HG03280 (cell line): ENCODE measurements at regions not wholly inside any gene's neighbourhood (a gene's known extent, or its start where the extent isn't known, plus 50 kb on each side); places are given as distances from the start of the nearest gene placed in this dataset.

ENCODE experiments used
- ATAC-seq: cut with Tn5 transposase; IDR thresholded peaks from one replicate; pipeline ENCODE4 v1.9.1; 2021; ENCODE audit warnings: mild to moderate bottlenecking, moderate library complexity; ENCODE audit not compliant: unreplicated experiment

DNA sequence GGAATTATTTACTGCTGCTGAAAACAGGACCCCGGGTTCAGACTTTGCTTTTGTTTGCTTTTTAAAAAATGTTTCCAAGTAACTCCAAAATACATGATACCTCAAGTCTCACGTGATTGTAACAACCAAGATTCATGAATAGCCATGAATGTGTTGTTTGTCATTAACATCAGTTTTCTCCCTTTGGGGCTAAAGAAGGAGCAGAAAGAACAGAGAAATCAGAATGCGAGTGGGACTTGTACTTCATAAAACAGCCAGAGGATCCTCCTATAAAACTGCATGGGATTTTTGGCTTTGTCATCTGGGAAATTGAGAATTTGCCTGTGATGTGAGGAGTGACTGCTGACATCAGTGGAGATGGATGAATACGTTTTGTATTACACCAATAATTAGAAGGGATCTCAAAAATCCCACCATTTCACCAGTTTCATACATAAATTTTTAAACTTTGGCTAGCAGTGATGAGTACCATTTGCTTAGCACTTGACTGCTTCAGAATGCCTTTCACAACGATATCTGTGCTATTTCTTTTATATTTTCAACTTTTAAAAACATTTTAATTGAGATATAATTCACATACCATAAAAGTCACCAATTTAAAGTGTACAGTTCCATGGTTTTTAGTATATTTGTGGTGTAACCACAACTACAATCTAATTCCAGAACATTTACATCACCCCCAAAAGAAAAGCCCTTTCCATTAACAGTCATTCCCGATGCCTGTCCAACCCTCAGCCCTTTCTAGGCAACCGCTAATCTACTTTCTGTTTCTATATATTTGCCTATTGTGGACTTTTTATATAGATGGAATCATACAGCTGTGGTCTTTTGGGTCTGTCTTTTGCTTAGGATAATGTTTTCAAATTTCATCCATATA, 126.9 kb upstream of the ANKRD55 start:
- no peak for ATAC-seq

DNA sequence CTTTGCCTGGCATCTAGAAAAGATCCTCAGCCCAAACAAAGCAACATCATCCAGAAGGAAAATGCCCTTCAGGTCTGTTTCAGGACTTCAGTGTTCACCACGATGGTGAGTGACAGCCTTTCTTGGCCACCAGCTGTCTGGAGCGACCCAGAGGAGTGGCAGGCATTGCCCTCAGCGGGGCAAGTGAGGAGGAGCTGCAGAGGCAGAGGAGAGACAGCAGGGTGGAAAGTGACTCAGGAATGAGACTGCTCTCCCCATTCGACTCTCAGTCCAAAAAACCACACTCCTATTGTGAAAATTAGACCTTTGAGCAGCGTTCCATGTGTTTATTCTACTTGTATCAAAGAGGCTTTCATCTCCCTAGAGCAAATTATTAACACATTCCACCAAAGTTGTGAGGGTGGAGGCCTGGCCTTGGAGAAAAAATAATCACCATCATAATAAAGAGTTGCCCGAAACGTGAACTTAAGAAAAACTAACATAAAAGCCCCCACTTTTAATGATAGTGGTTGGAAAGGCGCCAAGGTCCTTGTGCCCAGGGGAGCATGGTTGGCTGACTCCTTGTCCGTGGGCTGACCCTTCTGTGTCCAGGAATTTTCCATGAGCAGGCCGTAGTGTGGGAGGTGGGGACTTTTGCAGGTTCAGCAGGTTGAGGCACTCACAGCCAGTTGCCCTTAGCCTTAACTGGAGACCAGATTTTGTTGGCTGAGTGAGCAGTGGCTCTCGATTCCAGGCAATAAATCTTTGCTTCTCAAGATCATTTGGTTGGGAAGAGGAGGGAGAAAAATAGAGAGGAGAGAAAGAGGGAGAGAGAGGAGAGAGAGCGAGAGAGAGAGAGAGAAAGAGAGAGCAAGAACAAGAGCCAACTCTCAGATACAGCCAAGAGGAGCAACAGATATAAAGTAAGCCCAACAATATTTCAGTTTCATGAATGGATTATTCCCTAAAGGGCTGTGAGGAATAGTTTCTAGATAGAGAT, 125.9 kb upstream of the ANKRD55 start:
- ATAC-seq, result no peak

DNA sequence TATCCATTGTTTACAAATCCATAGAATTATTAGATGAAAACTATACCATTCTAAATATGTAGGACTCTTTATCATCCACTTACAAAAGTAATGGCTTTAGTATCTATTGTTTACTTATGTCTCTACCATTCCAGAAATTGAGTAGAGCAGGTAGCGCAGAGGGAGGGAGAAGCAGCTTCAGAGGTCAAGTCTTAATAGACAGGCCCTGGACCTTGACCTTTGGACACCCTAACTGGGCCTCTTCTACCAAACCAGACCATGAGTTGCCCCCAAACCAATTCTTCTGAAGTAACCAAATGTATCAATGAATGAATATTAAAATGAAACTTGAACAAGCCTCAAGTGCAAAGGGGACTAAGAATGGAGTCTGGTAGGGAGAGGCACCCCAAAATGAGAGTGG, 124.9 kb upstream of the ANKRD55 start:
- ATAC-seq, result no peak

DNA sequence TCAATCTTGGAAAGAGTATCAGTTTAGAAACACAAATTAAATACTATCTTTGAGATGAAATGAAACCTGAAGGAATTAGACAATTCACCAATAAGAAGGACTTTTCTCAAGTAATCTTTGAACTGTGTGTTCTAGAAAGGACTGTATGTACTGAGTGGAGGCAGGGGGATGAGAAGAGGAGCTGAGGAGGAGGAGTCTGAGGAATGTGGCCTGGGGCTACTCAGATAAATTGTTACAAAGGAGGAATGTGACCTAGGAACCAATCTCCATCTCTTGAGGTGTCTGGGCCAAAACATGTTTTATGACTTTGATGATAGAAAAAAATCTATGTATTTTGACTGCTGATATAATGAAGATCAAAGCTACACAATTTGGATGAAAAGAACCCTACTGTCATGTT, 124.3 kb upstream of the ANKRD55 start:
- no peak for ATAC-seq

DNA sequence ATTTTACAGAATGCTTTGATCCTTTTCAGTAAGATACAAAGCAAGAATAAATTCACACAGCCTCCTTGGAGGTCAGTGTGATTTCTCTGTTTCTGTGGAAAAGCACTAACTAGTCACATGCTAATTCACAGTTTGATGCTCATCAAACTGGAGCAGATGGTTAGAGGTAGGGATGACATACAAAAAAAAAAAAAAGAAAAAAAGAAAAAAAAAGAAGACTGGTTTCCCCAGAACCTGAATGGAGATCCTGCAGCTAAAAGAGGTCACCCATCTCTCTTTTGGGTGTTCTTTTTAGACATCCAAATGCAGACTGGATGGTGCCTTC, 123.7 kb upstream of the ANKRD55 start:
- ATAC-seq, result no peak

DNA sequence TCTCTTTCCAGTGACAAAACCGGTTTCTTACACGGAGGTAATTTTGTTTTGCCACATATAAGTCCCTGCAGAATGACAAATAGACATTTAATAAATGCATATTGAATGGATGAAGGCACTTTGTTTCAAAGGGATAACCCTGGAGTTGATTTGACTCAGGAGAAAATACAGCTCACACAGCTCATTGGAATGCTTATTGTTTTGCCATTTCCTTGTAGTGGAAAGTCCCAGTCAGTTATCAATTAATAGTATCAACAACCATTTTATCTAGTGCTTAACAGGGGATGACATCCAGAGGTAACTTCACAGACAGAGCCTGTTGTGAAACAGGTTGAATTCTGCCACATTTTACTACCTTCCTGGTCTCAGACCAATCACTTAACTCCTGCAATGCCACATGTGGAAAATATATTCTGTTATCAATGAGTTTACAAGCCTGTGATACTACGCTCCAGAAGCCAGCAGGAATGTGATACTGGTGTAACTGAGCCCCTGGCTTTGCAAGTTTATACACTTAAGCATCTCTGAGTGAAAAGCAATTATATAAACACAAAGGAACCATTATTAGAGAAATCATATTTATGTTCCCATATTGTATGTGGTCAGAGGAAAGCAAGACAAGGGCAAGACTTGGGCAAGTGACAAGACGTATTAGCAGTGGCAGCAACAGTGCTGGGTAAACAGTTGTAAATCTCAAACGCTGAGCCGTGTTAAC, 123.1 kb upstream of the ANKRD55 start:
- ATAC-seq, result no peak

DNA sequence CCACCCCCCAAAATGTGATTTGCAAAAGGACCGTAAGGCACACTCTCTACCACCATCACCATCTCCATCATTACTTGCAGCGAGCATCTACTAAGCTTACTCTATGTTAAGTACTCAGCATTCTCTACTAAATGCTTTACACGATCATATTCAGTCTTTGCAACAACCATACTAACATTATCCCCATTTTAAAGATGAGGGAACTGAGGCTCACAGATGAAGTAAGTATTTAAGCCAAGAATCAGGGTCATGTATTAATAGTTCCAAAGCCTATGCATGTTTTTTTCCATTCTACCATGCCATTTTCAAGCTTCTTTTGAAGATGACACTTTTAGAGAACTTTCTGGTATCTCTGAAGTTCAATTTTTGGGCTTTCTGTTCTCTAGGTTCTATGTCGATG, 121.7 kb upstream of the ANKRD55 start:
- ATAC-seq, result no peak

DNA sequence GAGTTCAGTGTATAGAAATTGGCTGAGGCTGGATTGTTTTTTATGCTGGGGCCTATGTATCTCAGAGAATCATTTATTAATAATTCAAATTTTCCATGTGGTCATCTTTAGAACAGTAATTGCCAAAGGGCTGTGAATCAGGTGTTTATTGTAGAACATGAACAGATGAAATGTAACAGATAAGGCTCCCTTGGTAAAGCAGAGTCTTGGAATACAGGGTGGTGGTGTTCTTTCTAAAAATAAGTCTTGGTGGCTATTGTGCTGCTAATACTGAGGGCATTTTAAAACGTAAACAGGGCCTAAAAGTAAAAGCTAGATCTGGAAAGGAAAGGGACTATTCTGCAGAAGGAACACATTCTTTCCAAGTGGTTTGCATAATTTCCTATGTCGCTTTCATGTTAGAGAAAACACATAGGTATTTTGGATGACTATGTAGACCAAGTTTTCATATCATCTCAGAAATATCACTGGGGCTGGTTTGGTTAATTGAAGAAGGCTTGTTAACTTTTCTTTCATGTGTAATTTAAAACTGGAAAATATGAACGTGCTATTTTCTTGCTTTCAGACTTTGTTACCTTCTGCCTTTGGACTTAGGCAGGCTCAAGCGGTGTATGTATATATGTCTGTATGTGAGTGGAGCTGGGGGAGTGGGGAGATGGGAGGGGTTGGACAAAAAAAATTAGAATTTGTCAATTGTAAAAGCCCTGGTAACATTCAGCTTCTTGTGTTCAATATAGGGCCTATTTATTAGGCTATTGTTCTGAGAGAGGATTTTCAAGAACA, 119.9 kb upstream of the ANKRD55 start:
- ATAC-seq, result no peak

DNA sequence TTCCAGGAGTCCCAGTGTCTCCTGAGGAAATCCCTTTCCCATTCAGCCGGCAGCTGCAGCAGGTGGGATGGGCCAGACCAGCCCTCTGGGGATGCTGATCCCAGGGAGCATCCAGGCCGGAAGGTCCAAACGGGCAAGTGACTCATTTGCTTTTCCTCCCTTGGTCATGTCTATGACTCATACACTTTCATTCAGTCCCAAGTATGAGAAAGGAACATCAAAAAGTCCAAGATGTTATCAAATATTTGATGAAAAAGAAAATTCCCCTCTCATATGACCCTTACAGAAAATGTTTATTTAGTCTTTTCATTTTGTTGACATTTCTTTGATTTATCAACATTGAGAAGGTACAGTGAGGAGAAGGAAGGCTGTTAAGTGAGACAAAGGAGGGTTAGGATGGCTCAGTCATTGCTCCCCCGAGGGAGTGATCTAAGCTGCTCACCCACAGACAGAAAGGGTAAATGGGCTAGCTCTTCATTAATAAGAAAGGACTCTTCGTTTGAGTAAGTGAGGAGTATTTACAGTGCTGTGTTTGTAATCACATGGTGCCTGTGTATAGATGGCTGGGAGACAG, 117.6 kb upstream of the ANKRD55 start:
- ATAC-seq, result no peak

DNA sequence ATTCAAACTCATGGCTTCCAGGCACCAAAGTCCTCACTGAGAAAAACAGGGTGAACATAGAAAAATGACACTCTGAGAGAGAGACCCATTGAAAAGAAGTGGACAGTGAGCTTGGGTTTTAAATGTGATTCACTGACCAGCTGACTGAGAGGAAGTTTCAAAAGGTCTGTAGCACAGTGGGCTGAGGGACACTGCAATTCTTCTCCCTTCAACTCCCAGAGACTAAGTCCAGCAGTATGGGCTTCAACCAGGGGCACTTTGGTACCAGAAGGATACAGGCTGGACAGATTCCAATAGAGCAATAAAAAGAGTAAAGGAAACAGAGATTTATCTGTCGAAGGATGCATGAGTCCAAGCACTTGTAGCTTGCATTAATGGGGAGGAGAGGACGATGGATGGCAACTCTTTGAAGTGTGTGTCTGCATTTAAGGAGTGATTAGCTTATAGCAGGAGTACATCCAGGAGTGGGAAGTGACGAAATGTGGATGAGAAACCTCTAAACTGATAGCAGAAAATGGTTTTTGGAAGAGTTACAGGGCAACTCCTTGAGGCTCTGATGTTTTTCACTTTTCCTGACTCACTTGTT, 117.0 kb upstream of the ANKRD55 start:
- ATAC-seq, result no peak

DNA sequence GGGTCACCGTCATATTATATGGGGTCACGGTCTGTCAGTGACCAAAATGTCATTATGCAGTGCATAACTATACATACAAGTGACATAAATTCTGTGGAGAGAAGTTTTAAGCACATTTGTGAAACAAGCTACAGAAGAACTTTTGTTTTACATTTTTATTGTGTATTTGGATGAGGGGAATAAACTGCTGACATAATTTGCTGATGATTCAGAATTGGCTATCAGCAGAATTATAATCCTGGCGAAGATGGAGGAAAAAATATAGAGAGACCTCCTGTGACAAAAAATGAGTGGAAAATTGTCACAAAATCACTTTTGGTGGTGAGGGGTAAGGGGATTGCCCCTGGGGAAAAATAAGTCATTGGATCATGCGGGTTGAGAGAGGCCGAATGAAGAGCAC, 116.3 kb upstream of the ANKRD55 start:
- ATAC-seq, result no peak

DNA sequence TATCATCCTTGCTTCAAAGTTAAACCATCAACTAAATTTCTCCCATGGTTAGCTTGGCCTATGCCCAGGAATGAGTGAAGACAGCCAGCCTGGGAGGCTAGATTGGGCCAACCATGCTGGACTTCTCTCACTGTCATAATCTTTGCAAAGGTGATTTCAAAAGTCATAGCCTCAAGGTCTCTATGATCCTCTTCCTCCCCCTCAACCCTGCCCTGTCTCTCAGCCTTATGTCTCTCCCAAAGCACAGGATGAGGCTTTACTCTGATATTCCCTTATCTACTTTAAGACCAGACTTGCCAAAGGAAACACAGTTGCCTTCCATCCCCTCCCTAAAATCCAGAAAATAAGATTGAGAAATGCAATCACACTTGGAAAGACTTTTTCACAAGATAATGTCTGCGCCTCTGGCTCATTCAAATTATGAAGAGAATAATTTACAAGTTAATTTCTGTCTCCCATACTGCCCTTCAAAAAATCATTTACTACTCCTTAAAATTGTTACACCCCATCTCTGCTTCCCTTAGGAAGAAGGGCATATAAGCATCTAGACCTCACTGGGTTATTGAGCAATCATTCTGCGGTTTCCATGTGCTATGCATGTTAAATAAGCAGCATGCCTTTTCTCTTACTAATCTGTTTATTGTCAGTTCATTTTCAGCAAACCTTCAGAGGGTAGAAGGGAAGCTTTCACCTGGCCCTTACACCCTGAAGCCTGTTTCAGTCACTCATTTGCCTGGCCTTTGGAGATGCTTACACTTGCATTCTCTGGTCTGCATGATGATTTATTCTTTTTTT, 113.8 kb upstream of the ANKRD55 start:
- ATAC-seq, result no peak

DNA sequence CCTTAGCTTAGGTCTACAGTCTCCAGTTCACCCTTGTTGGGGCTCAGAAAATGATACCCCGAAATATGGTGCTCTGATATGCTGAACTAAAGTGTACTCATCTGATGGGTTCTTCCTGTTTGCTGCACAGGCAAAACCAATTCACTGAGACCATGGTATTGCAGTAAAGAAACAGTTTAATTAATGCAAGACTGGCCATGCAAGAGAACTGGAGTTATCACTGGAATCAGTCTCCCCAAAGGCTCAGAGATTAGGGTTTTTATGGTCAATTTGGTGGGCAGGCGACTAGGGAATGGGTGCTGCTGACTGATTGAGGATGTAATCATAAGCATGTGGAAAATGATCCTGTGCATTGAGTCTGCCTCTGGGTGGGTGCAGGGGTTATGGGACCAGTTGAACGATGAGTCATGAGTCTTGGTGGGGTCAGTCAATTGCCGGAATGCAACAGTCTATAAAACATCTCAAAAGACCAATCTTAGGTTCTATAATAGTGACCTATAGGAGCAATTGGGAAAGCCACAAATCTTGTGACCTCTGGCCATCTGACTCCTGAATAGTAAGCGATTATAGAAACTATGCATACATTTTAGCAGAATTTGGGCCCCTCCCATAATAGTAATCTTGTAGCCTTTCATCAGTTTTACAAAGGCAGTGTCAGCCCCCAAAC, 113.0 kb upstream of the ANKRD55 start:
- no peak for ATAC-seq

DNA sequence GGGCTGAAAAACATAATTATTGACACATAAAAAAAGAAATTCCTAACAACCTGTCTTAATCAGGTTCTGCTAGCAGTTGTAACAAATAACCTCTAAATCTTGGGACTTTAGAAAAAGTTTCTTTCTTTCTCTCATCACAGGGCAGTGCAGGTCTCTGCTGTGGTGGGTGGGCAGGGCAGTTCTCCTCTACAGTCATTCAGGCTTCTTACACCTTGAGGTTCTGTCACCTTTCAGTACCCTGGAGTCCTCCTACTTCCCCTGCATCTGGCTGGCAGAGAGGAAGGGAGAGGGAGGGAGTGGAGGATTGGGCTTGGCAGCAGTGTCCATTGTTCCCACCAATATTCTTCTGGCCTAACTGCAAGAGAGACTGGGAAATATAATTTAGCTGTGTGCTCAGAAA, 112.2 kb upstream of the ANKRD55 start:
- ATAC-seq, result no peak

DNA sequence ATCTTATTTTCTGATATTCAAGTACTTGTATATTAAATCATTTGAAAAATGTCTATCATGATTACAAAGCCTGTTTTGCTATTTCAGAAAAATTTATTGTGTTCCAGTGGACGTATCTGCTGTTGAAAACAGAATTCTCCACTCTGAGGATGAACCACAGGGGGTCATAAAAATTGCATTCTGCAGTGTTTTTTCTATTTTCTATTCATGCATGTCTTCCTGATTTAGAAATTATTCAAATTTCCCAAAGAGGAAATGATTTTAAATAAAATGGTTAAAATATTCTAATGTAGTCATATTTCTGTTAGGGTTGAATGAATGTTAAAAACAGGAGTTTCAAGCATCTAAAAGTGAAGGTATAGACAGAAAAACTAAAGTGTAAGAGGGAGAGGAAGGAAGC, 111.5 kb upstream of the ANKRD55 start:
- no peak for ATAC-seq

DNA sequence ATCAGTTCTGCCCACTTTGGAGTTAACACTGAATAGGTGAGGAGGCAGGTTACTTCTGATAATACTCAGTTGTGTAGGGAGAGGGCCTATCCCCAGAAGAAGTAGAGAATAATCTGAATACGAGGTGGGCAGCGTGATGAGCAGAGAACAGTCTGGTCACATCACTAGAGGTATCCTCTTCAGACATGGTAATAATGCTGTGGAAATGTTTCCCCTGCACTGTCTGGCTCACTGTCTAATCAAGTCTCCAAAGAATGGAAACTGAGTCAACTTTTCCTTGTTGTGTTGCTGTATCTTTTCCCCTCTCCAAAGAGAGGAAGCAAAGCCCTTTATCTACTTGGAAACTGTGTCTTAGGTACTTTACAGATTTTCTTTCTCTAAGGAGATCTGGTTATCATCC, 110.9 kb upstream of the ANKRD55 start:
- ATAC-seq, result no peak

DNA sequence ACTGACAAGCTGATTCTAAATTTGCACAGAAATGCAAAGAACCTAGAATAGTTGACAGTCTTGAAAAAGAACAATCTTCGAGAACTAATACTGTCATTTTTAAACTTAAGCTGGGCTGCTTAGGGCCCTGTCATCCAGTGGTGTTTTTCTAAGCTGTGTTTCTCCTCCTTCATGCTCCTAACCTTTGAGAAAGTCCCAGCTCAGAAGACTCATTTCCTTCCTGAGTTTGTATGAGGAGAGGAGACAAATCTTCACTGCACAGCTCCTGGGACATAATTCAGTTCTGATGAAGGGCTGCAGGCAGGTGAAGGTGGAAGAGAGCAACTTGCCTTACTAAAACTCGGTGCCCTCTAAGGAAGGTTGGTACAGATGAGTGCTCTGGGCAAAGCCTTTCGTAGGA, 109.5 kb upstream of the ANKRD55 start:
- no peak for ATAC-seq

DNA sequence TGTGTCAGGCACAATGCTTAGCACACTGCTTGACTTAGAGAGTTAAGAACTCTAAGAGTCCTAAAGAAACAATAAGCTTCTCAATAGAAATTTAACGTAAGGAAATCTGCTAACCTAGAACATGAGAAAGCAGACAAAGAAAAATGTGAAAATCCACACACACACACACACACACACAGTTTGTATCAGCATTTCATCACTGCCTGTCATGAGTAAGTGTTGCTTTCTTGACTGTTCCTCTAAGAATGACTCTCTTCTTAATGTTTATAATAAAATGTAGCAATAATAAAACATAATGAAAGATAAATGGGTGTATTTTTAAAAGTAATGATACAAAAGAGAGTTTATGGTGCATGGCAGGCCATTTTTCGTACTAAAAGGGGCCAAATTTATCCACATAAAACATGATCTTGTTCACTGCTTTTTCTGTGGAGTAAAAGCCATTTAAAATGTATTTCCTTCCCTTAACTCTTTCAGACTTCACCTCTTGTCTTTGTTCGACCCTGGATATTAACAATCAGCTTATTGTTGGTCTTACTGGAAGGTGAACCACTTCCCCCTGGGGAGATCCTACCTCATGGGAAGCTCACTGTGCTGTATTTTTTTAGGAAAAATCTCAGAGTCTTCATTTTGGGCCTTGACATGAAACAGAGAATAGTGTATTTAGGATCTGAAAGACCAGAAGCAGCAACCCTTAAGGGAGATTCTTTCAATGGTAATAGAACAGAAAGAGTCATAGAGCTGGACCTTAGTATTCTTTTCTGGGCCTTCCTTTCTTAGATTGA, 107.3 kb upstream of the ANKRD55 start:
- no peak for ATAC-seq
